Islet precursor cell (in vitro differentiated cells): ENCODE measurements at regions not wholly inside any gene's neighbourhood (a gene's known extent, or its start where the extent isn't known, plus 50 kb on each side); places are given as distances from the start of the nearest gene placed in this dataset.
"Not testable (repeated sequence)": the region's sequence is repeated elsewhere in the genome, so short reads cannot be mapped to it uniquely, and the experiment has no call there.

Experiments
- DNase-seq: peaks from one replicate; pipeline ENCODE4 v3.0.0-alpha.2; 2018

- DNase-seq: no peak
Observed at GRCh38 chr1:221029981-221030649, 150.9 kb downstream of the HLX start.

- no peak for DNase-seq
Observed at GRCh38 chr1:221030990-221031389, 151.7 kb downstream of the HLX start.

DNA sequence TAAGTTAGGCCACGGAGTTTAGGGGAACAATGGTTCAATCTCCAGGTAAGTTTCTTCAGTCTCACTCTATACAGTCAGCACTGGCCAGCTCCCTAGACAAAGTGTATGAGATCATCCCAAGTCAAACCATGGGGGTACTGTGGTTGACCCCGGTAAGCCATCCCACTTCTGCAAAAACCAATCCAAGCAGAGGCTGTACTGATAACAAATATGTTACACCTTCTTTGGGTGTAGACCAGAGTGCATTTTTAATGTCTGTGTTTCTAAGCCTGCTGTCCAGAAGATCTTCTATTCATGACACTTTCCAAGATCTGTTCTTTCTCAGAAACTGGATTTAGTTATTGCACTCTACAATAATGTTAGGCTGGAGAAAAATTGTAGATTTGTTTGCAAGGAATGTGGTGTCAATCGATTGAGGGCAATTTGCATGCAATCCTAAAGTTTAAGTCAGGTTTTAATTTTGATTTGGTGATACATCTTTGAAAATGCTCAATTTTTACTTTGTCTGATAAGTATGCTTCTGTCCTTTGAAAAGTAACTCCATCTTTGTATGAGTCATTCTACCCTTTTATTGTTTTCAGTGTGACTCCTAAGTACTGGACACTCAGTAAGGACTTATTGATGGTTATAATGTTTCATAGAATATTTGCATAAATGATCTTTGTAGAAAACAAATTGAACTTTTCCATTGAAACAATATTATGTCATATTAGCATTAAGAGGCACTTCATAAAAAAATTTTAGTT is 152.4 kb downstream of the HLX start:
- DNase-seq: no peak

DNA sequence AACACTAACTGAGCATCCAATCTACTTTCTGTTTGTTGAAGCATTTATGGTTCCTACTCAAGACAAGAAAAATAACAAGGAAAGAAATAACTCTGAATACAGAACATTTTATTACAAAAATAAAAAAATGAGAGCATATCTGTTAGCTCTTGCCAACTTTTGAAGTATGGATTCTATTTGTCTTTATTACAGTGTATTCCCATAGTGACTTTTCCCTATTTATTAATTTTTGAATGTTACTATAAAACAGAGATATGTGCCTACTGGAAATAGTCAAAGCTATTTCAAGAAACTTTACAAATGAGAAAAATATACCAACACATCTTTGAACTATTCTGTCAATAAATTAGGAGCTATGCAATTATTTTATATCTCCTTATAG is 153.0 kb downstream of the HLX start:
- DNase-seq: no peak

- DNase-seq: no peak
Observed at GRCh38 chr1:221032637-221033280, 153.5 kb downstream of the HLX start.

- no peak for DNase-seq
Observed at GRCh38 chr1:221035662-221036153, 156.5 kb downstream of the HLX start.

GRCh38 chr1:221039616-221040015 is 160.4 kb downstream of the HLX start:
- DNase-seq: no peak

DNA sequence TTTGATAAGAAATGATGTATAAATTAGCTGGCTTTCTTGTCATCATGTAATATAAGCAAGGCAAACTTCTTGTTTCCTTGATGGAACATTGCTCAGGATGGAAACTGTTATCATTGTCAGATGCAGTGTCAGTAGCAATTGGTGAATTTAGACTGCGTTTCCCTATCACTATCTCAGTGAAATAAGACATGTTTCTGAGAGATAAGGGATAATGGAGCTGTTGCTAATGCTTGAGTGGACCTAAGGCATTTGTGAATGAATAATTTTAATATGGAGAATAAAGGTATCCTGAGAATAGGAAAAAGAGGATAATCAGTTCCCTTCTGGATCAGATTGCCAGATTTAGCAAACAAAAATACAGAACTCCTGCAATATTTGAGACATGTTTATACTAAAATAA is 160.9 kb downstream of the HLX start:
- no peak for DNase-seq

DNA sequence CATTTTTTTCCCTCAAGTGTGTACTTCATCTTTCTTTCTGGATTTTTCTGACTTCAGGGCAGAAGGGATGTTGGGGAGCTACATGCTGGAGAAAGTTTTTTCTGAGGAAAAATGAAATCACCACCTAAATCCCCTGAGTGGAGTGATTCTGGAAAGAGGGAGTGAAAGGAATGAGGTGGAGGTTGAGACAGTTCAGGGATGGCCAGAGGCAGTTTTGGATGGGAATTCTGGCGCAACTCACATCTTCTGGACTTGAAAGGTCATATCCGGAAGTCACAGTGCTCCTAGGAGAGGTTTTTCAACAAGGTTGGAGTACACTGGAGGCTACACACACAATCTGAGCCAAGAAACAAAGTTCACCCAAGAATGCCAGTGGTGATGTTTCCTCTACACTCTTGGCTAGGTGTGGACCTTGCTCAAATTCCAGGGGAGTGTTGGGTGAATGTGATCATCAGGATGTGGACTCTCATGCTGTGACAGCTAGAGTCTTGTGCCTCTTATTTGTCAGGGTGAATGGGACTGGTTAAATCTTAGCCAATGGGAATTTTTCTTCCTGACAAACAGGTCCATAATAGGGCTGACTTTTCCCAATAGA is 161.5 kb downstream of the HLX start:
- no peak for DNase-seq

DNA sequence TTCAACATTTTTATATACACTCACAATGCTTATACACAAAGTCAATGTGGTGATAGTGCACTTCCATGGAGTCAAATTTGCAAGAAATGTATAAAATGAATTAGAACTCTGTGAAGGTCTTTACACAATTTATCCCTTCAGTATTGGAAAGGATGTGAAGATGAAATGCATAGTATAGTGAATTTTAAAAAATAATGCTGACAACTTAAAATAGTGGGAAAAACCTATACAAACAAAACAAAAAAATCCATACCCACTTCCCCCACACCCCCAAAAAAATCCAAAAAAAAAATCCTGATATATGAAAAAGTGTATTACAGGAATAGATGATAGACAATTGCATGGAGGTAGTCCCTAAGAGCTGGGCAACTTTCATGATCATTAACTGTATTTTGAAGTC is 165.3 kb downstream of the HLX start:
- DNase-seq: no peak

DNA sequence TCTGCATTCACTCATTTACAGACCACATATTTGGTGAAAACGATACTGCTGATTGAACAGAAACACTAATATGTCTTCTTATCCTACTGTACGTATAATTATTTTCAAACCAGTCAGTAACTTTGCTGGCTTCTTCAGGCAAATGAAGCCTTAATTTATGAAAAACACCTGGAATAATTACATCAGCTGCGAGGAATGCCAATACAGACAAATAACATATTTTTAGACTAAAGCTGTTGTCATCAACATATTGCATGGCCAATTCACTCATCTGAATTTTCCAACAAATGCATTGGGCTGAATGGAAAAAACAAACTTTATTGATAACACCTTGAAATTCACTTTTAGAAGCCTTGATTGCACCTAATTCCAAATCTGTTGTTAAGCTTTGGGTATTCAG is 165.9 kb downstream of the HLX start:
- DNase-seq: no peak

GRCh38 chr1:221045842-221046831 is 166.9 kb downstream of the HLX start:
- no peak for DNase-seq

- DNase-seq: not testable (repeated sequence)
Observed at GRCh38 chr1:221051391-221051790, 172.1 kb downstream of the HLX start.

DNA sequence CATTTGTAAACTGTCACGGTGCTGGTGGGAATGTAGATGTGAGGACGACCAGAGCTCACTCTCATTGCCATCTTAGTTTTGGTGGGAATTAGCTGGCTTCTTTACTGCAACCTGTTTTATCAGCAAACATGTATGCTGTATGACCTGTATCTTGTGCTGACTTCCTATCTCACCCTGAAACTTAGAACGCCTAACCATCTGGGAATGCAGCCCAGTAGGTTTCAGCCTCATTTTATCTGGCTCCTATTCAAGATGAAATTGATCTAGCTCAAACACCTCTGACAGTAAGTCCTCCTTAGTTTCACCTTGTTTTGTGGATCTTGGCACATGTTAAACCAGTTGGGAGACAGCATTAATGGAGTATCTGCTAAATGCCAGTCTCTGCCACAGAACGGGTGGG is 174.6 kb downstream of the HLX start:
- DNase-seq: no peak

DNA sequence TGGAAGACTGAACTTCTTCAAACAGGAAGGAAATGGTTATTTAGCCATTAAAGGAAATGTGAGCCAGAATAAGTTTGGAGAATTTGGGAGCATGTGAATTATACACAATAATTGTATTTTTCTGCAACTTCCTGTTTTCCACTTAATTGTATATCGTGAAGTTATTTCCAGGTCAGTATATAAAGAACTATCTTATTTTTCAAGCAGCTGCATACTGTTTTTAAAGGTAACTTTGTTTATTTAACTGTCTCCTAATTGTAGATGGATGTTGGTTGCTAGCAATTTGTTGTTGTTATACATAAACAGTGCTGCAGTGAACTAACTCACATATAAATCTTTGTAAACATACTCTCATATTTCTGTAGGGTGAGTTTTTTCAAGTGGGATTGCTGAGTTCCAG is 180.3 kb downstream of the HLX start:
- no peak for DNase-seq

- DNase-seq: no peak
Observed at GRCh38 chr1:221063651-221064050, 184.4 kb downstream of the HLX start.

GRCh38 chr1:221066351-221067001 is 187.2 kb downstream of the HLX start:
- DNase-seq: no peak

GRCh38 chr1:221067721-221068120 is 188.5 kb downstream of the HLX start:
- no peak for DNase-seq

- no peak for DNase-seq
Observed at GRCh38 chr1:221069178-221069903, 190.1 kb downstream of the HLX start.

- DNase-seq: no peak
Observed at GRCh38 chr1:221069986-221070385, 190.7 kb downstream of the HLX start.

- no peak for DNase-seq
Observed at GRCh38 chr1:221071777-221072176, 192.5 kb downstream of the HLX start.
